COLO829 (cell line): ENCODE measurements at regions not wholly inside any gene's neighbourhood (a gene's known extent, or its start where the extent isn't known, plus 50 kb on each side); places are given as distances from the start of the nearest gene placed in this dataset.

ENCODE experiments used
- DNase-seq: peaks from one replicate; pipeline ENCODE4 v3.0.0; 2012; ENCODE audit warnings: low spot score

DNA sequence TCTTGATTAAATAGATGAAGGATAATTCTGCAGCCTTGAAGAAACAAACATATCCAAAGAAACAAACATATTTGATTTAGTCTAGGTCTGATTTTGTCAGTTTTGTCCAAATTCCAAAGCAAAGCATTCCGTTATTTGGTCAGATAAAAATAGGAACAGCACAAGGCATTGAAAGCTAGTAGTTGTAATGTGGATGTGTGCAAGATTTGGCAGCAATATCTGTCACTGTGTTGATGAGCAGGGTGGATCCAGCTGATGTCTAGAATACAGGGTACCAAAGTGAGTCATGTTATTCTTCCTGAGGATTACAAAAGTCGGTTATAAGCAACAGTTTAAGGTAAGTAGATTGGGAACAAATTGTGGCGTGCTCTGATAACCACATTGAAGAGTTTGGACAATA lies 69.3 kb upstream of the PLPPR1 start:
- DNase-seq: no peak
